ENCODE measurements at regions not wholly inside any gene's neighbourhood (a gene's known extent, or its start where the extent isn't known, plus 50 kb on each side); places are given as distances from the start of the nearest gene placed in this dataset.
"Not testable (repeated sequence)": the region's sequence is repeated elsewhere in the genome, so short reads cannot be mapped to it uniquely, and the experiment has no call there.

- no peak for DNase-seq
Measured at GRCh38 chr2:188000189-188000588, 291.5 kb upstream of the GULP1 start.

DNA sequence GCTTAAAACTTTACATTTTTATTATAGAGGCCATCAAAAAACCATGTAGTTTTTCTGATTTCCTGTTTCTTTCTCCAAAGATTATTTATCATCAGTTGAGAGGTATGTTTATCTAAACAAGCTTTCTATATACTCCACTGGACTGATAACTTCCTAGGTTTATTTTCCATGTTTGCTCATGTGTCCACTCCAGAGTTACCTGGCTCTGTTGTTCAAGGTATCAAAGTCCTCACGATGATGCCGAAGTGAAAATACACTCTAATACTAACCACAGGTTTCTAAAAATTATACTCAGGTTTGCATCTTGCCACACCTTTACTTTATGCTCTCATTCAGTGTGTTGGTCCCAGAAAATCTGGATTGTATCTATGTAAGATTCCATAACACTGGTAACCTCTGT, 287.9 kb upstream of the GULP1 start:
- DNase-seq = no peak

DNA sequence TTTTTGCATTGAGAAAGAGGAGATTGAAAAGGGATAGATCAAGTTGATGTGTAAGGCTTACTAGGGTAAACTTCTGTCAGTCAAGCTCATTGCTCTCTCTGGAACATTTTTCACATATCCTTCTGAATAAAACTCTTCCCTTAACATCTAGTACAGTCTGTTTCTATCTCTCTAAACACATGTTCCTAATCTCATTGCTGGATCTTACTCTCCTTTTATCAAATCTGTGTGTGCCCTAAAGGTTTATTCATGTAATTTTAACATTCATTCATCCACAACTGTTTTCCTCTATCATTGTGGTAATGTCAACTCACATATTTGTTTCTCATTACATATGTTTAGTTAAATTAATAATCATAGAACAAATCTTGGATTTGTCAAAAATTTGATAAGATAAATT, 277.9 kb upstream of the GULP1 start:
- DNase-seq = no peak

DNA sequence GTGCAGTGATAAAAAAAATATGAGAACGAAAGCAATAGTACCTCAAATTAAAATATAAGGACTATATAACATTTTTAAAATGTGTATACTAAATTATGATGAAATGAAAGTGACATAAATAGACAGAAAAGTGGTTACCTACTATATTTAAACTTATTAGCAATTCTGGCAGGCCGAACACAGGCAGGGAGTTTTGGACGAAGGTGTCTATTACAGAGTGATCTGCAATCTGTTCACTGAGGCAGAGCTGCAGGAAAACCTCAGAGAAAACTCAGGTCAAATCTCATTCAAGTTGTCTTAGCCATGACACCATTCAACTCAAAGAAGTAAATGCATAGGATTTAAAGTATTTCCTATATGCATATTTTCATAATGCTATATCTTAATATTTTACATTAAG, 274.8 kb upstream of the GULP1 start:
- DNase-seq = no peak

GRCh38 chr2:188022389-188022788, 269.3 kb upstream of the GULP1 start:
- no peak for DNase-seq

- no peak for DNase-seq
Measured at GRCh38 chr2:188023035-188023434, 268.6 kb upstream of the GULP1 start.

GRCh38 chr2:188024811-188025210, 266.9 kb upstream of the GULP1 start:
- DNase-seq = no peak

GRCh38 chr2:188028739-188029138, 262.9 kb upstream of the GULP1 start:
- no peak for DNase-seq

- no peak for DNase-seq
Measured at GRCh38 chr2:188032306-188032705, 259.4 kb upstream of the GULP1 start.

DNA sequence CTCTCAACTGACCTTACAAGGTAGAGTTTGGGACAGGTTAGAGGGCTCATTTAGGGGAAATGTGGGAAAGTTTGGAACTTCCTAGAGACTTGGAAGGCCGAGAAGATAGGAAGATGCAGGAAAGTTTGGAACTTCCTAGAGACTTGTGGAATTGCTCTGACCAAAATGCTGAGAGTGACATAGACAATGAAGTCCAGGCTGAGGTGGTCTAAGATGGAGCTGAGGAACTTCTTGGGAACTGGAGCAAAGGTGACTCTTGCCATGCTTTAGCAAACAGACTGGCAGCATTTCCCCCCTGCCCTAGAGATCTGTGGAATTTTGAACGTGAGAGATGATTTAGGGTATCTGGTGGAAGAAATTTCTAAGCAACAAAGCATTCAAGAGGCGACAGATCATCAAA, 258.9 kb upstream of the GULP1 start:
- no peak for DNase-seq

DNA sequence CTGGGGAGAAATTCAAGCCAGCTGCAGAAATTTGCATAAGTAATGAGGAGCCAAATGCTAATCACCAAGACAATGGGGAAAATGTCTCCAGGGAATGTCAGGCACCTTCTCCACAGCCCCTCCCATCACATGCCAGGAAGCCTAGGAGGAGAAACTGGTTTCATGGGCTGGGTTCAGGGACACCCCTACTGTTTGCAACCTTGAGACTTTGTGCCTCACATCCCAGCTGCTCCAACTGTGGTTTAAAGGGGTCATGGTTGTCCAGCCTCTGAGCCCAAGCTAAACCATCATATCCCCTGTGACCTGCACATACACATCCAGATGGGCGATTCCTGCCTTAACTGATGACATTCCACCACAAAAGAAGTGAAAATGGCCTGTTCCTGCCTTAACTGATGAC, 258.4 kb upstream of the GULP1 start:
- not testable (repeated sequence) for DNase-seq

DNA sequence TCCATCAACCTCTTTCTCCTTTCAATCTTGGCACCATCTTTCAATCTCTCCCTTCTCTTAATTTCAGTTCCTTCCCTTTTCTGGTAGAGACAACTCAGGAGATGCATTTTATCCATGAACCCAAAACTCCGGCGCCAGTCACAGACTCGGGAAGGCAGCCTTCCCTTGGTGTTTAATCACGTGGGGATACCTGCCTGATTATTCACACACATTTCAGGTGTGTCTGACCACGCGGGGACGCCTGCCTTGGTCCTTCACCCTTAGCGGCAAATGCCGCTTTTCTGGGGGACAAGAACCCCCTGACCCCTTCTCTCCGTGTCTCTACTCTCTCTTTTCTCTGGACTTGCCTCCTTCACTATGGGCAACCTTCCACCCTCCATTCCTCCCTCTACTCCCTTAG, 257.6 kb upstream of the GULP1 start:
- DNase-seq = not testable (repeated sequence)

GRCh38 chr2:188035377-188035776, 256.3 kb upstream of the GULP1 start:
- not testable (repeated sequence) for DNase-seq

- not testable (repeated sequence) for DNase-seq
Measured at GRCh38 chr2:188036786-188037185, 254.9 kb upstream of the GULP1 start.

- DNase-seq = no peak
Measured at GRCh38 chr2:188039307-188039706, 252.4 kb upstream of the GULP1 start.

DNA sequence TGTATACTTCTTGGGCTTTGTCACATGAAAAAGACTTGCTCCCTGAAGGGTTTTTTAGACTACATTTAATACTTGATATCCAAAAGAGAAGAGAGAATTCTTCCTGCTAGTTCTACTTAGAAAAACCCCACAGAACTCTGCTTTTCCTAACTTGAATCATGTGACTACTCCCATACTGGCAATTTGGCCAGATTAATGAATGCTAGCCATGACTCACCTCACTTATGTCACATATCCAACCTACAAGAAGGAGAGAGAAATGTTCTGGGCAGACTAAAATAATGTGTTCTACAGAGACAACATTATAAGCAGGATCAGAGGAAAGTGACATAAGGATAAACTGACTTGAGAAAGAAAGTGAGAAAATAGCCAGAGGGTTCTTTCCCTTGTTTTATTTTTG, 249.3 kb upstream of the GULP1 start:
- DNase-seq = no peak

DNA sequence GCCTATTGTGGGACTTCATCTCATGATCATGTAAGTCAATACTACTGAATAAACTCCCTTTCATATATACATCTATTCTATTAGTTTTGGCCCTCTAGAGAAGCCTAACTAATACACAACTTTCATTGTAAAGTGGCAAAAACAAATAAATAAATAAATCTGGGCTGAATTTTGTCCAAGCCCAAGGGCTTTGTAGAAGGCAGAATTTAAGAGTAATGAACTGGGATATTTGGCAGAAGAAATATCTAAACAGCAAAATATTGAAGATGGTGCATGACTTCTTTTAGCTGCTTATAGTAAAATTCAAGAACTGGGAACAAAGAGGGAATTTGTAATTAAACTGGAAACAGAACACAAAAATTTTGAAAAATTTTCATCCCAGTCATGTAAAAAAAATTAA, 246.7 kb upstream of the GULP1 start:
- DNase-seq = no peak

DNA sequence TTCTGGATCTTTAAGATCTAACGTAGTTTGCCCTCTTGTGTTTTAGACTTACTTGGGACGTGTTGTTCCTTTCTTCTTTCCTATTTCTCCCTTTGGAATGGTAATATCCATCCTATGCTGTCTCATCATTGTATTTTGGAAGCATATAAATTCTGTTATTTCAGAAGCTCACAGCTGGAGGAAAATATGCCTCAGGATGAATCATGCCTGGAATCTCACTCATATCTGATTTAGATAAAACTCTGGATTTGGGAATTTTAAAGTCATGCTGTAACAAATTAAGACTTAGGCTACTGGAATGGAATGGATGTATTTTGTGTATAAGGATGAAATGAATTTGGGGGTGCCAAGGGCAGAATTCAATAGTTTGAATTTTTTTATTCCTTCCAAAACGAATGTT, 245.2 kb upstream of the GULP1 start:
- no peak for DNase-seq

DNA sequence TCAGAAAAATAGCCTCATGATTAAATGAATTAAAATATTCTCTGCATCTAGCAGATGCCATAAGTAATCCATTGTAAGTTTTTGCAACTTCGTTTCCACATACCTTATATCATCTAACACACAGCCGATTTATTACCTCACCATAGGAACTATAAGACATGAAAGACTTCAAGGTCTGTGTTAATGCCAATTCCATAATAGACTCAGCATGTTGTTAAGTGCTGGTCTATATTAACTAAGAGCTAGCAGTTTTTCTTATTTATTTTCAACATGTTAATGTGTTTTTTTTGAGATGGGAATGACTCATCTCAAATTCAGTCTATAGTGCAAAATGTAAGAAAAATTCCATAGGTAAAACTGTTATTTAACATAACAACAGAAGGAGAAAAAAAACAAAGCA, 243.9 kb upstream of the GULP1 start:
- DNase-seq = no peak

DNA sequence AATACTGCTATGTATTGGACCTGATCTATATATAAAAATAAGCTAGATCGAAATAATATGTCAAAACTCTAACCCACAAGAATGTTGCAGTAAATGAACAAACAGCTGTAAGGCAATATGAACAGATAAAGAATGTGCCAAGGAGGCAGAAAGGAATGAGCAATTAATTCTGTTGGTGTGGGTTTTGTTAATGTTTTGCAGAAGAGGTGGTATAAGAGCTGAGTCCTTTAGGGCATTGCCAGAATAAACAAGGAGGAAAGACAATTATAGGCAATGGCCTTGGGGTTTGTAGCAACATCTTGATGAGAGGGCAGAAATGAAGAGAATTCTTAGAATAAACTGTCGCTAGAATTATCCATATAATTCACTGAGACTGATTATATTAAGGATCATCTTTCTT, 240.9 kb upstream of the GULP1 start:
- DNase-seq = no peak

DNA sequence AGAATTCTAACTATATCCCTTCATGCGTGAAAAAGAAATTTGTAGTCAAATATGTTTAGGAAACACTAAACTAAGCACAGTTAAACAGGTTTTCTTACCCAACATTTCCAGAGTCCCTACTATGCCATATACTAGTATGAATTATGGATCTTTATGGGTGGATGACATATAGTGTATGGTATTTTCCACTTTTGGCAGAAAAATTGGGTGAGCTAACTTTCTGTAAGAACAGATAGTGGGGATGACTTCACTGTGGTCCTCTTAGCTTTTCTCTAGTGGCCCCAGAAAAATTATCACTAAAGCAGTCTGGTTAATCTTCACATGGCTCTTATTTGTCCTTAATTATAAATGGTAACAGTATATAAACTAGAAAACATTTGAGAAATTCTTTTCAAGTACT, 240.0 kb upstream of the GULP1 start:
- no peak for DNase-seq

DNA sequence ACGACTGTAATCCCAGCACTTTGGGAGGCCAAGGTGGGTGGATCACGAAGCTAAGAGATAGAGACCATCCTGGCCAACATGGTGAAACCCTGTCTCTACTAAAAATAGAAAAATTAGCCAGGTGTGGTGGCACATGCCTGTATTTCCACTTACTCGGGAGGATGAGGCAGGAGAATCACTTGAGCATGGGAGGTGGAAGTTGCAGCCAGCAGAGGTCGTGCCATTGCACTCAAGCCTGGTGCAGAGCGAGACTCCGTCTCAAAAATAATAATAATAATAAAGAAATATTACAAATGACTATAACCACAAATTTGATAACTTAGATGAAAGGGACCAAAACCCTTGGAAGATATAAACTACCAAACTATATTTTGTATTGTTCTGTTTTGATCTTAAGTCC, 226.3 kb upstream of the GULP1 start:
- no peak for DNase-seq

DNA sequence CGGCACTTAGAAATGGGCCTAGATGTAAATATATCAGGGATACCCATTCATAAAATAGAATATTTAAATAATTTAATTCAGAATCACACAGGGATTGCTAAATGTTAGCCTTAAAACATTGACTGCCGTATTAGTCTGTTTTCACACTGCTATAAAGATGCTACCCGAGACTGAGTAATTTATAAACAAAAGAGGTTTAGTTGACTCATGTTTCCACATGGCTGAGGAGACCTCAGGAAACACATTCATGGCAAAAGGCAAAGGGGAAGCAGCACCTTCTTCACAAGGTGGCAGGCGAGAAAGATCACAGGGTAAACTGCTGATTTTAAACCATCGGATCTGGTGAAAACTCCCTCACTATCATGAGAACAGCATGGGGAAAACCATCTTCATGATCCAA, 223.6 kb upstream of the GULP1 start:
- no peak for DNase-seq

DNA sequence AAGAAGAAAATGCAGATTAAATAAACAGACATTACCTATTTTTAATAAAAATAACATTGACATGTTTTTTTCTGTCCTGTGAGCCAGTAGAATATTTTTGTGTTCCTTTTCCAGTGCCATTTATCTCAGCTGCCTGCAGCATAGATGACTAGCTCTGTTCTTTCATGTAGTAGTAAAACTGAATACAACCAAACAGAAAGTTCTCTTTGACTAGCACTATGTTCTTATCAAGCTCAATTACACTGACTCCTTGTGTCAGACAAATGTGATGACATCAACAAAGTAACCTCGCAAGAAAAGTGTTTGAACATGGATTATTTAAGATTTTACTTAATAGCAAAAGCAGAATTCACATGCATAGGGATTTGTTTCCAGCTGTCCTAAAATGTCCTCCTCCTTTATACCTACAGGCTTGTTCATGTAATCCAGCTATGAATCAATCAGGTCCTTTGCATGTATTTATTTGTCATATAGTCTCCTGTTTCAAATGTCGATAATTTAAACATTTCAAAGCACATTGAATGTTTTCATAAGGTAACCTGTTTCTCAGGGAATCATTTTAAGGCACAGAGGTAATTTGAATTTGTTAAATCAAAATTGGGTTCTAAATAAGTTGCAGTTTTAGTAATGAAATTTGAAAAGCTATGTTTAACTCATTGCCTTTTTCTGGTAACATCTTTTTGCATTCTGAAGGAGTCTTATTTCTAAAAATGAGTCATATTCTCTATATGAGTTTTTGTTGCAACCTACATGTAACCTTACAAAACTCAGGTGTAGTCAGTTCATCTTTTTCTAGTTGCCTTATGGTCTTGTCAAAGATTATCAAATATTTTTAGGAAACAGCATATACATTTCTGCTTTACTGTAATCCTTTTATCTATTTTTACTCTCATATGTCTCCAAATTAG, 215.3 kb upstream of the GULP1 start:
- DNase-seq = no peak

- no peak for DNase-seq
Measured at GRCh38 chr2:188077757-188078156, 213.9 kb upstream of the GULP1 start.
